ENCODE measurements at regions not wholly inside any gene's neighbourhood (a gene's known extent, or its start where the extent isn't known, plus 50 kb on each side); places are given as distances from the start of the nearest gene placed in this dataset.

- TF ChIP-seq, protein P1, sequence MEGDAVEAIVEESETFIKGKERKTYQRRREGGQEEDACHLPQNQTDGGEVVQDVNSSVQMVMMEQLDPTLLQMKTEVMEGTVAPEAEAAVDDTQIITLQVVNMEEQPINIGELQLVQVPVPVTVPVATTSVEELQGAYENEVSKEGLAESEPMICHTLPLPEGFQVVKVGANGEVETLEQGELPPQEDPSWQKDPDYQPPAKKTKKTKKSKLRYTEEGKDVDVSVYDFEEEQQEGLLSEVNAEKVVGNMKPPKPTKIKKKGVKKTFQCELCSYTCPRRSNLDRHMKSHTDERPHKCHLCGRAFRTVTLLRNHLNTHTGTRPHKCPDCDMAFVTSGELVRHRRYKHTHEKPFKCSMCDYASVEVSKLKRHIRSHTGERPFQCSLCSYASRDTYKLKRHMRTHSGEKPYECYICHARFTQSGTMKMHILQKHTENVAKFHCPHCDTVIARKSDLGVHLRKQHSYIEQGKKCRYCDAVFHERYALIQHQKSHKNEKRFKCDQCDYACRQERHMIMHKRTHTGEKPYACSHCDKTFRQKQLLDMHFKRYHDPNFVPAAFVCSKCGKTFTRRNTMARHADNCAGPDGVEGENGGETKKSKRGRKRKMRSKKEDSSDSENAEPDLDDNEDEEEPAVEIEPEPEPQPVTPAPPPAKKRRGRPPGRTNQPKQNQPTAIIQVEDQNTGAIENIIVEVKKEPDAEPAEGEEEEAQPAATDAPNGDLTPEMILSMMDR (IDR thresholded peaks at IDR 0.05; ENCODE audit: low read depth, low read length): peak; percentile 8; the same call in 1 of the 2 replicates
- no peak for TF ChIP-seq EZH2phosphoT487 (IDR thresholded peaks at IDR 0.05; ENCODE audit: low read depth)
Measured at GRCh38 chr12:130041983-130042812, 120.1 kb upstream of the FZD10 start.
